ENCODE measurements at regions not wholly inside any gene's neighbourhood (a gene's known extent, or its start where the extent isn't known, plus 50 kb on each side); places are given as distances from the start of the nearest gene placed in this dataset.

GRCh38 chr18:76142611-76143010, 352.4 kb downstream of the ZNF516 start:
- TF ChIP-seq CTCF (IDR thresholded peaks at IDR 0.05) (no peak), POLR2AphosphoS5 (IDR thresholded peaks at IDR 0.05) (no peak), POLR2A (IDR thresholded peaks at IDR 0.05) (no peak)

All from suprapubic skin (tissue), 4 donors.